Ovary (tissue), 3 donors: ENCODE measurements at regions not wholly inside any gene's neighbourhood (a gene's known extent, or its start where the extent isn't known, plus 50 kb on each side); places are given as distances from the start of the nearest gene placed in this dataset.

Experiments used
- EP300 ChIP-seq: sonication (generic); formaldehyde crosslinking; IDR thresholded peaks from one replicate; pipeline ENCODE4 v1.6.1; 2017; ENCODE audit warnings: antibody characterized with exemption
- POLR2A ChIP-seq: fragments of 450-650 bp; IDR thresholded peaks from one replicate; pipeline ENCODE4 v1.6.1; 2017; ENCODE audit warnings: antibody characterized with exemption, mild to moderate bottlenecking, moderate library complexity
- TF ChIP-seq, protein P1 (sequence below), 3 donors: fragments of 450-650 bp in 2 of 3; fragments of 200-600 bp in 1 of 3; IDR thresholded peaks; one replicate each; pipeline versions ENCODE4 v1.5.1 to v1.8.0; 2016 to 2022; ENCODE audit warnings: antibody characterized with exemption in 3 of 3, mild to moderate bottlenecking in 1 of 3
- donor health status: DM: no; HTN: no; CAD: no.

DNA sequence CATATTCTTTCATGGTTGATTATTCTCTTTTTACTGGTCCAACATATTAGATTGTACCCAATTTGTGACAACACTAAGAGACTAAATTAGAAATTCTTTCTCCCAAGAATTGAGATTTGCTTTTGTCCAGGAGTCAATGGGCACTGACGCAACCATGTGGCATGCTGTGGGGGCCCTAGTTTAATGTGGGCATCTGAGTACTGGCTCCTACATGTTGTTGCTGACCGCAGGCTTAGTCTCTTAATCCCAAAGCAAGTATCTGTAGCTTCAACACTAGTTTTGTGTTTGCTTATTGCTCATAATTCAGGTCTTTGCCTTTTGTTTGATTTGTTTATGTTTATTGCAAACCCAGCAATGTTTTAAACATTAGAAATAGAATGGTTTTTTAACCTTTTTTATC, 263.4 kb upstream of the NDST4 start:
- TF ChIP-seq, protein P1, sequence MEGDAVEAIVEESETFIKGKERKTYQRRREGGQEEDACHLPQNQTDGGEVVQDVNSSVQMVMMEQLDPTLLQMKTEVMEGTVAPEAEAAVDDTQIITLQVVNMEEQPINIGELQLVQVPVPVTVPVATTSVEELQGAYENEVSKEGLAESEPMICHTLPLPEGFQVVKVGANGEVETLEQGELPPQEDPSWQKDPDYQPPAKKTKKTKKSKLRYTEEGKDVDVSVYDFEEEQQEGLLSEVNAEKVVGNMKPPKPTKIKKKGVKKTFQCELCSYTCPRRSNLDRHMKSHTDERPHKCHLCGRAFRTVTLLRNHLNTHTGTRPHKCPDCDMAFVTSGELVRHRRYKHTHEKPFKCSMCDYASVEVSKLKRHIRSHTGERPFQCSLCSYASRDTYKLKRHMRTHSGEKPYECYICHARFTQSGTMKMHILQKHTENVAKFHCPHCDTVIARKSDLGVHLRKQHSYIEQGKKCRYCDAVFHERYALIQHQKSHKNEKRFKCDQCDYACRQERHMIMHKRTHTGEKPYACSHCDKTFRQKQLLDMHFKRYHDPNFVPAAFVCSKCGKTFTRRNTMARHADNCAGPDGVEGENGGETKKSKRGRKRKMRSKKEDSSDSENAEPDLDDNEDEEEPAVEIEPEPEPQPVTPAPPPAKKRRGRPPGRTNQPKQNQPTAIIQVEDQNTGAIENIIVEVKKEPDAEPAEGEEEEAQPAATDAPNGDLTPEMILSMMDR (IDR thresholded peaks at IDR 0.05), result no peak
- TF ChIP-seq POLR2A, result no peak
- no peak for TF ChIP-seq EP300
